ENCODE measurements at regions not wholly inside any gene's neighbourhood (a gene's known extent, or its start where the extent isn't known, plus 50 kb on each side); places are given as distances from the start of the nearest gene placed in this dataset.
A peak's percentile ranks its signal among the peaks of the same experiment; 100 is the strongest.

DNA sequence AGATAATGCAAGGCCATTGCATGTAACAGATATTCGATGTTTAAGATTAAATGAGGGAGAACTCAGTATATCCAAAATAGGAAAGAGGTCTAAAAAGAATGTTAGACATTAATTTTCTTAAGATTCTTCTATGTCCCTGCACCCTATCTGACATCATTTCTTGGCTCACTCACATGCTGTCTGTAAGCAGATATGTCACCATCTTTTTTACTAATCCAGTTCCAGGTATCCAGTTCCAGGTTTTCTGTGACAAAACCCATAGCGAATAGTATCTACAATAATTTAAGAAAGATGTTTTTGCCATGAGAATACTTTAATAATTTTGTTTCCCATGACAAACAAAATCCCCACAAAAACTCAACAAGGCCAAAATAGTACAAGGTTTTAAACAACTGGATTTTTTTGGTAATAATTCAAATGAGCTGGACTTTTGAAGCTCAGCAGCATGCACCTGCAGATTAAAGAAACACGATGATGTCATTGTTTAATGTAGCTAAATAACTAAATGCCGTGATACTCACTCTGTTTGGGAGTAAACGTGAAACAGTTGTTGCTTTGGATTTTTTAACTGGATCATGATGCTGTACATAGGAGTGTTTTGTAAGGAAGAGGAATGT, 867.6 kb downstream of the EPHA3 start:
- Histone ChIP-seq H3K36me3 (ENCODE audit: insufficient read depth, low read length) (no peaks in the 10 kb centered on the region), H3K9me3 (replicated peaks; ENCODE audit: low read length) (no peaks in the 10 kb centered on the region), H3K4me1 (ENCODE audit: control insufficient read depth, insufficient read depth, low read length) (no peaks in the 10 kb centered on the region), H3K4me3 (ENCODE audit: low read length) (no peak overlapping the region), H3K9ac (ENCODE audit: low read depth, low read length) (no peak overlapping the region), H3K4me2 (ENCODE audit: low read length) (no peak overlapping the region), H3K27me3 (ENCODE audit: control insufficient read depth, insufficient read depth, low read length) (no peaks in the 10 kb centered on the region)

DNA sequence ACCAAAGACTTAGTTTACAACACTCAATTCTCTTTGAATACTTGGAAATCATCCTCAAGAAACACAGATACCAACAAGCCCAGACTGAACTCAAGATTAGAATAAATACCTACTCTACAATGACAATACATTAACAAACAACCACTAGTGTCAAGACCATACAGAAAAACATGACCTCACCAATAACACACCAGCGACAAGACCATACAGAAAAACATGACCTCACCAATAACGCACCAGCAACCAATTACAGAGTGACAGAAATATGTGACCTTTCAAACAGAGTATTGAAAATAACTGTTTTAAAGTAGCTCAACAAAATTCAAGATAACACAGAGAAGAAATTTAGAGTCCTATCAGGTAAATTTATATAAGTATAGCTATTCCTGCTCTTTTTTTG, 876.0 kb downstream of the EPHA3 start:
- Histone ChIP-seq H3K4me3 (ENCODE audit: low read length) (no peak overlapping the region), H3K27me3 (ENCODE audit: control insufficient read depth, insufficient read depth, low read length) (no peaks in the 10 kb centered on the region), H3K9ac (ENCODE audit: low read depth, low read length) (no peak overlapping the region), H3K4me2 (ENCODE audit: low read length) (no peak overlapping the region), H3K9me3 (replicated peaks; ENCODE audit: low read length) (no peaks in the 10 kb centered on the region), H3K36me3 (ENCODE audit: insufficient read depth, low read length) (no peaks in the 10 kb centered on the region), H3K4me1 (ENCODE audit: control insufficient read depth, insufficient read depth, low read length) (no peaks in the 10 kb centered on the region)

DNA sequence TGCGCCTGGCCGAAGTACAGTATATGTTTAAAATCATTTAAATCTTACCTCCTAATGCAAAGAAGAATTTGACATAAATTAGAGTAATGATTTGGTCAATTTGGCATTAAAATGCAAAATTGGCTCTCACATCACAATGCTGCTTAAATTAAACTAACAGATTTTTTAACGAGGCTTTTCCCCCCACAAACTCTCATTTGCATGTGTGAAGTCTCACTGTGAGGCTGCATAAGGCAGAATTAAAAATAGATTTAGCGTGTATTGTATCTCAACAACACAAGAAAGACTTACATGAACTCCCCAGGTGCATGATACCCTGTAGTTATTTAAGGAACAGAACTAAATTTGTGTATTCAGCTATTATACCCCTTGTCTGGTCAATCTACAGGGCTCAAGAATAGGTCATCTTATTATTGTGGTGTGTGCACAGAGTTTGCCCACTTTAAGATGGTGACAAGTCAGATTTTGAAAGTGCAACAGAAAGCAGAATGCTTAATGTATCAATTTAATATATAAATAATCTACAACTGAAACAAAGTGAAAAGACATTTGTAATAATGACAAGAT, 897.9 kb downstream of the EPHA3 start:
- no peak overlapping the region for H3K9ac ChIP-seq (ENCODE audit: low read depth, low read length)
- no peak overlapping the region for H3K4me3 ChIP-seq (ENCODE audit: low read length)
- H3K36me3 ChIP-seq (ENCODE audit: insufficient read depth, low read length): no peaks in the 10 kb centered on the region
- H3K9me3 ChIP-seq (replicated peaks; ENCODE audit: low read length): no peaks in the 10 kb centered on the region
- H3K27me3 ChIP-seq (ENCODE audit: control insufficient read depth, insufficient read depth, low read length): no peaks in the 10 kb centered on the region
- H3K4me2 ChIP-seq (ENCODE audit: low read length): no peak overlapping the region
- H3K4me1 ChIP-seq (ENCODE audit: control insufficient read depth, insufficient read depth, low read length): peaks cover 25% of the 10 kb centered on the region

DNA sequence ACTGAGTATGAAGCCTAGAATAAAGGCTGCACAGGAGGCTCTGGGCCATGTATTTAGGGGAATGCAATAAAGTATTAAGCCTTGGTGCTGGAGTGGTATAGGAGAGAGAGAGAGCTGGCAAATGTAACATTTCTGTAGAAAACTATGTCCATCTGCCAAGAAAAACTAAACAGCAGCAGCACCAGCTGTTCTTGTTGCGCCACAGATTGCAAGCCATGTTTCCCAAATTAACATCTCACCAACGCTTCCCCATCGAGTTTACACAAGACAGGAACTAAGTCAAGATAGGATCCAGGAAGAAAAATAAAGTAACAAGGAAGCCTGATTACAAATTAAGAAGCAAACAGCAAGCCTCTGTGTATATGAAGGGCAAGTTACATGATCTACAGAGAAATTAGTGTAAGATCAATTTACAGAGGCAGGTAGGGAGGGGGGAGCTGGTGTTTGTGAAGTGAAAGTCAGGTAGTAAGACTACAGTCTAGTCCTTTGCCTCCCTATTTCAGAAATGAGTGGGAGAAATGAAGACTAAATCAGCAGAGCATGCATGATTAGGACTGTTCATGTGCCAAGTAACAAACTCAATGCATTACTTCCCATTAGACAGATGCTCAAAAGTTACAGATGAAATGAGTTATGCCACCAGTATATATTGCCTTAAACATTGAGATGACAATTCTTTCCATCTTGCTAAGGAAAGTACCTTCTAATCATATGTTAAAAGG, 900.5 kb downstream of the EPHA3 start:
- no peaks in the 10 kb centered on the region for H3K36me3 ChIP-seq (ENCODE audit: insufficient read depth, low read length)
- H3K4me2 ChIP-seq (ENCODE audit: low read length): peak overlapping the region; percentile 54
- H3K27me3 ChIP-seq (ENCODE audit: control insufficient read depth, insufficient read depth, low read length): no peaks in the 10 kb centered on the region
- no peaks in the 10 kb centered on the region for H3K9me3 ChIP-seq (replicated peaks; ENCODE audit: low read length)
- H3K9ac ChIP-seq (ENCODE audit: low read depth, low read length): peak overlapping the region; percentile 35
- H3K4me3 ChIP-seq (ENCODE audit: low read length): peak overlapping the region; percentile 27
- H3K4me1 ChIP-seq (ENCODE audit: control insufficient read depth, insufficient read depth, low read length): peaks cover 37% of the 10 kb centered on the region

DNA sequence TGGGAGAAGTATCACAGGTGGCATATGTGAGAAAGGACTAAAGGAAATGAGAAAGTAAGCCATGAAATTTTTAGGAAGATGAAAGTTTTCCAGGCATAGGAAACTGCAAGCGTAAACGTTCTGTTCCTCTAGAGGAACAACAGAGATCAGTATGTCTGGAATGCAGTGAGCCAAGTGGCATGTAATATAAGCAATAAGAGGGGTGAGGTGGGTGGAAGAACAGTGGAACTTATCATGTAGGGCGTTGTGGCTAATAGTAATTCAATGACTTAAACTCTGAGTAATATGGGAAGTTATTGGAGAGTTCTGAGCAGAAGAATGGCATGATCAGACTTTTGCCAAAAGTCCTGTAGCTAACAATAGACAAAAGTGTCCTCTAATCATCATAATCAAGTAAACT, 902.9 kb downstream of the EPHA3 start:
- Histone ChIP-seq H3K36me3 (ENCODE audit: insufficient read depth, low read length) (no peaks in the 10 kb centered on the region), H3K4me1 (ENCODE audit: control insufficient read depth, insufficient read depth, low read length) (peaks cover 42% of the 10 kb centered on the region), H3K4me2 (ENCODE audit: low read length) (peak overlapping the region; percentile 63), H3K27me3 (ENCODE audit: control insufficient read depth, insufficient read depth, low read length) (no peaks in the 10 kb centered on the region), H3K4me3 (ENCODE audit: low read length) (no peak overlapping the region), H3K9me3 (replicated peaks; ENCODE audit: low read length) (no peaks in the 10 kb centered on the region), H3K9ac (ENCODE audit: low read depth, low read length) (peak overlapping the region; percentile 66)

DNA sequence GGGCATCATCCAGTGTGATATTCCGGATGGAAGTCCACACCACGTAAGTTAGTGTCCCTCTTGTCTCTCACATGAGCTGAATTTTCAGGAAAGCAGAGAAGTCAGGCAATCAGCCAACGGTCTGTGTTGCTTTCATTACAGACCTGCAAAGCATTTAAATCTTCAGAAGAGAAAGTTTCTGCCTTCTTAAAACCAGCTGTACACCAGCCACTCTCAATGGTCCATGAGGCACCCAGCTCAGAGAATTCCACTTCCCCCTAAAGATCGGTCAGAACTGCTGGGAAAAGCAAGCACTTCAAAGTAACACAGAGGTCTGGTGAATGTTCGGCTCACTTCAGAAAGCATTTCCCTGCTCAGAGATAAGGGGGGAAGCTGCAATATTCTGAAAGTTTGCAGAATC, 903.7 kb downstream of the EPHA3 start:
- no peaks in the 10 kb centered on the region for H3K27me3 ChIP-seq (ENCODE audit: control insufficient read depth, insufficient read depth, low read length)
- H3K36me3 ChIP-seq (ENCODE audit: insufficient read depth, low read length): no peaks in the 10 kb centered on the region
- peaks cover 49% of the 10 kb centered on the region for H3K4me1 ChIP-seq (ENCODE audit: control insufficient read depth, insufficient read depth, low read length)
- H3K9ac ChIP-seq (ENCODE audit: low read depth, low read length): peak overlapping the region; percentile 66
- H3K9me3 ChIP-seq (replicated peaks; ENCODE audit: low read length): no peaks in the 10 kb centered on the region
- H3K4me2 ChIP-seq (ENCODE audit: low read length): peak overlapping the region; percentile 63
- H3K4me3 ChIP-seq (ENCODE audit: low read length): no peak overlapping the region

DNA sequence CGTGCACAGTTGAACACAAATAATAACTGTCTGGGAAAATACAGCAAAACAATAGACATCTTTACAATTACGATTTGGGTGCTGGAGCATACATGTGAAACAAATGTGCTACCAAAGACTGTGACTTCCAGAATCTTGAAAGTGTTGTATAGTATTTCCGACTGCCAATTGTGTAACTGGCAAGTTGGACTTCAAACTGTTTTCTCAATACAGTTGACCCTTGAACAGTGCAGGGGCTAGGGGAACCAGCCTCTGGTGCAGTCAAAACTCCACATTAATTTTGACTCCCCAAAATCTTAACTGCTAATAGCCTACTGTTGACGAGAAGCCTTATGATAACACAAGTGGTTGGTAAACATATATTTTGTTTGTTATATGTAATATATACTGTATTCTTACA, 904.2 kb downstream of the EPHA3 start:
- H3K4me1 ChIP-seq (ENCODE audit: control insufficient read depth, insufficient read depth, low read length): peaks cover 54% of the 10 kb centered on the region
- H3K4me2 ChIP-seq (ENCODE audit: low read length): peak overlapping the region; percentile 63
- no peak overlapping the region for H3K4me3 ChIP-seq (ENCODE audit: low read length)
- no peaks in the 10 kb centered on the region for H3K9me3 ChIP-seq (replicated peaks; ENCODE audit: low read length)
- H3K36me3 ChIP-seq (ENCODE audit: insufficient read depth, low read length): no peaks in the 10 kb centered on the region
- H3K9ac ChIP-seq (ENCODE audit: low read depth, low read length): peak overlapping the region; percentile 66
- H3K27me3 ChIP-seq (ENCODE audit: control insufficient read depth, insufficient read depth, low read length): no peaks in the 10 kb centered on the region

DNA sequence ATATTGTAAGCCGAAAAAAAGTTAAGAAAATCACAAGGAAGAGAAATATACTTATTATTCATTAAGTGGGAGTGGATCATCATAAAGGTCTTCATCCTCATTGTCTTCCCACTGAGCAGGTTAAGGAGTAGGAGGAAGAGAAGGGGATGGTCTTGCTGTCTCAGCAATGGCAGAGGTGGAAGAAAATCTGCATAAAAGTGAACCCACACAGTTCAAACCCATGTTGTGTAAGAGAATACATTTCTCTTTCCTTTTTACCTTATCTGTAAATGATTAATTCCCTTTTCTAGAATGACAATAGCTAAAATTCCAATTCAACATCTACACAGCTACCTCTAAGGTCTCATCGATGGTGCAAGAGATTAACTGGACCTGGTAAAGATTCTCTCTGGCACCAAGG, 904.6 kb downstream of the EPHA3 start:
- no peak overlapping the region for H3K9ac ChIP-seq (ENCODE audit: low read depth, low read length)
- H3K4me1 ChIP-seq (ENCODE audit: control insufficient read depth, insufficient read depth, low read length): peaks cover 58% of the 10 kb centered on the region
- no peaks in the 10 kb centered on the region for H3K36me3 ChIP-seq (ENCODE audit: insufficient read depth, low read length)
- H3K9me3 ChIP-seq (replicated peaks; ENCODE audit: low read length): no peaks in the 10 kb centered on the region
- no peak overlapping the region for H3K4me2 ChIP-seq (ENCODE audit: low read length)
- no peak overlapping the region for H3K4me3 ChIP-seq (ENCODE audit: low read length)
- H3K27me3 ChIP-seq (ENCODE audit: control insufficient read depth, insufficient read depth, low read length): no peaks in the 10 kb centered on the region

DNA sequence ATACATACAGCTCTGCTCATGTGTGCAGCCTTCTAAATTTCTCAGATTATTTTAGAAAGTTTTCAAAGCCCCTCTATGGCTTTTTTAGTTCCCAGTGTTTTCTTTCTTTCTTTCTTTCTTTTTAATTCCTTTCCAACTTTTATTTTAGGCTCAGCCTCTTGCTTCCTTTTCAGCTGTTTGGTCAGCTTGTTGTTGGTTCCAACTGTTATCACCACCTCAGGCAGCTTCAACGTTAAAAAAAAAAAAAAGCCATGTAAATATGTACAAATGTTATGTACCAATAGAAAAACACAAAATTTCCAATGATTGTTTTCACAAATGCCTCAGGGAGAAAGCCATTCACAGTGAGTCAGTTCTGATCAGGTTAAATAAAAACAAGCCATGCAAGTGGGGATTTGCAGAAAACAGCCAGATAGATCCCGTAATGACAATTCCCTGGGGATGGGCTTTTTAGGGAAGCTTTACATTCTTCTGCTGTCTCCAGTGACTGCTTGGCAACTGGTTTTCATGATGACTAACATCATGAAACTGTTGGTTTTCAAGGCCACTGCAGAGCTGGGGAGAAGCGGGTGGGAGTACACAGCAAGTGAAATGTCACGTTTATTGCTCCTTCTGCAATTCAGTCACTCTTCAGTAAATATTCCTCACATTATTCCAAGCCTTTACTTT, 908.4 kb downstream of the EPHA3 start:
- Histone ChIP-seq H3K9me3 (replicated peaks; ENCODE audit: low read length) (no peaks in the 10 kb centered on the region), H3K27me3 (ENCODE audit: control insufficient read depth, insufficient read depth, low read length) (no peaks in the 10 kb centered on the region), H3K36me3 (ENCODE audit: insufficient read depth, low read length) (no peaks in the 10 kb centered on the region), H3K9ac (ENCODE audit: low read depth, low read length) (peak overlapping the region; percentile 71), H3K4me1 (ENCODE audit: control insufficient read depth, insufficient read depth, low read length) (peaks cover 29% of the 10 kb centered on the region), H3K4me2 (ENCODE audit: low read length) (peak overlapping the region; percentile 53), H3K4me3 (ENCODE audit: low read length) (no peak overlapping the region)

DNA sequence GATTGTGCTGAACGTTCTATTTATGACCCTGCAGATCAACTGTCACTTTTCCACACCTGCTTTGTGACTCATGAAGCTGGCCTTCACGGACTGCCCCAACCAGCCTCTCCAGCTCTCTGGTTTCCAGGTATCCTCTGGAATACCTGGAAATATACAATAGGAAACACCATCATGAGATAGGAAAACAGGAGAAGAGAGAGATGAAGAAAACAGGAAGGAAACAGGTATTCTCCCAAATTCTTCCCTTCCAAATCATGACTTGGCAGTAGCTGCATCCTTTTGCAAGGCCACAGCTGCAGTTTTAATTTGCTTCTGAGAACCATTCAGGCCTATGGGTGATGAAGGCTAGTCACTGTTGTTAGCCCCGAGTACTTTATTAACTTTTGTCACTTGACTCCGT, 909.1 kb downstream of the EPHA3 start:
- no peaks in the 10 kb centered on the region for H3K27me3 ChIP-seq (ENCODE audit: control insufficient read depth, insufficient read depth, low read length)
- H3K4me3 ChIP-seq (ENCODE audit: low read length): no peak overlapping the region
- H3K4me2 ChIP-seq (ENCODE audit: low read length): peak overlapping the region; percentile 53
- no peaks in the 10 kb centered on the region for H3K36me3 ChIP-seq (ENCODE audit: insufficient read depth, low read length)
- H3K9me3 ChIP-seq (replicated peaks; ENCODE audit: low read length): no peaks in the 10 kb centered on the region
- peak overlapping the region; percentile 33 for H3K9ac ChIP-seq (ENCODE audit: low read depth, low read length)
- H3K4me1 ChIP-seq (ENCODE audit: control insufficient read depth, insufficient read depth, low read length): peaks cover 21% of the 10 kb centered on the region

DNA sequence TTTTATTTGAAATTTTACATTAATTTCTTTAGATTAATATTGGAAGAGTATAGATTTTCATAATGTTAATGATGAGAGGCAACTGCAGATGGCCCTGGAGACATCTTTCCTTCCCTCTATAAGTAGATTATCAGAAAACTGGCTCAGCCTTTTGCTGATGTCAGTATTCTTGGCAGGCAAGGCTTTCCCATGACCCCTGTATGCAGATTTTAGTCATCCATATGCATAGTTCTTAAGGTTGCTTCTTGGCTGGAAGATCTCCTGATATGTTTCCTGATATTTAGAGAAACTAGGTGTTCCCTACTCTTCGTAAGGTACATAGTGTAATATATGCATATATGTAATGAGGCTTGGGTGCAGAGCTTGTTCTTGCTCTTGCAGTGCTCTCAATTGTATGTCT, 911.4 kb downstream of the EPHA3 start:
- H3K36me3 ChIP-seq (ENCODE audit: insufficient read depth, low read length): no peaks in the 10 kb centered on the region
- H3K4me1 ChIP-seq (ENCODE audit: control insufficient read depth, insufficient read depth, low read length): peaks cover 20% of the 10 kb centered on the region
- no peak overlapping the region for H3K9ac ChIP-seq (ENCODE audit: low read depth, low read length)
- H3K4me3 ChIP-seq (ENCODE audit: low read length): no peak overlapping the region
- no peaks in the 10 kb centered on the region for H3K27me3 ChIP-seq (ENCODE audit: control insufficient read depth, insufficient read depth, low read length)
- no peak overlapping the region for H3K4me2 ChIP-seq (ENCODE audit: low read length)
- H3K9me3 ChIP-seq (replicated peaks; ENCODE audit: low read length): no peaks in the 10 kb centered on the region
